DOHH2 (cell line): ENCODE measurements at regions not wholly inside any gene's neighbourhood (a gene's known extent, or its start where the extent isn't known, plus 50 kb on each side); places are given as distances from the start of the nearest gene placed in this dataset.

Experiments used
- CTCF ChIP-seq: fragments of 200-600 bp; sonication (generic); IDR thresholded peaks from one replicate; pipeline ENCODE4 v1.5.1; 2014; ENCODE audit warnings: antibody characterized with exemption, mild to moderate bottlenecking, low read depth, low read length; ENCODE audit not compliant: poor library complexity, severe bottlenecking
- EZH2phosphoT487 ChIP-seq: fragments of 200-600 bp; sonication (generic); IDR thresholded peaks from 2 replicates; pipeline ENCODE4 v1.6.1; 2017; ENCODE audit warnings: borderline replicate concordance, mild to moderate bottlenecking, antibody characterized with exemption, low read length, moderate library complexity, mixed read lengths

- TF ChIP-seq CTCF (no peak), EZH2phosphoT487 (no peak)
Measured at GRCh38 chr2:164146441-164146840, 410.6 kb upstream of the FIGN start.
